Calu3 (cell line): ENCODE measurements at regions not wholly inside any gene's neighbourhood (a gene's known extent, or its start where the extent isn't known, plus 50 kb on each side); places are given as distances from the start of the nearest gene placed in this dataset.

ENCODE experiments used
- BruUV-seq: library from RNA; stranded (reverse); fragments of 400-500 nt; replicated peaks from 2 replicates; lab custom pipeline; 2021; lab: Mats Ljungman, UMichigan
- CTCF ChIA-PET: fragments of 300-600 bp; sonication (Branson Sonifier 250); formaldehyde crosslinking; loops from one replicate; lab custom pipeline; 2022; ENCODE audit warnings: antibody characterized with exemption; lab: Charles Lee
- DNase-seq: peaks from one replicate; pipeline ENCODE4 v3.0.0; 2022
- H3K27ac Mint-ChIP-seq: one replicate; pipeline ENCODE4 v1.8.0; 2022; ENCODE audit warnings: mixed read lengths; ENCODE audit not compliant: unreplicated experiment
- H3K27me3 Mint-ChIP-seq: one replicate; pipeline ENCODE4 v1.8.0; 2022; ENCODE audit warnings: mixed read lengths; ENCODE audit not compliant: unreplicated experiment
- H3K36me3 Mint-ChIP-seq: one replicate; pipeline ENCODE4 v1.8.0; 2022; ENCODE audit warnings: mild to moderate bottlenecking, moderate library complexity, mixed read lengths; ENCODE audit not compliant: insufficient read depth, unreplicated experiment
- H3K4me1 Mint-ChIP-seq: one replicate; pipeline ENCODE4 v1.8.0; 2022; ENCODE audit warnings: mild to moderate bottlenecking, low read depth, mixed read lengths; ENCODE audit not compliant: unreplicated experiment
- H3K4me3 Mint-ChIP-seq: one replicate; pipeline ENCODE4 v1.8.0; 2022; ENCODE audit warnings: mild to moderate bottlenecking, low read depth, moderate library complexity, mixed read lengths; ENCODE audit not compliant: unreplicated experiment
- H3K9me3 Mint-ChIP-seq: one replicate; pipeline ENCODE4 v1.8.0; 2022; ENCODE audit warnings: low read depth, mixed read lengths; ENCODE audit not compliant: unreplicated experiment
- CTCF ChIP-seq: fragments of 200-600 bp; IDR thresholded peaks from one replicate; pipeline ENCODE4 v1.8.0; 2022; ENCODE audit warnings: antibody characterized with exemption; ENCODE audit not compliant: unreplicated experiment
- intact Hi-C: fragments of 100-400 bp; cut with micrococcal nuclease; formaldehyde crosslinking; loops from one replicate; pipeline ENCODE4 v1.10.0; 2022; ENCODE audit not compliant: unreplicated experiment

- Mint-ChIP-seq H3K9me3 (peaks cover 5% of the 10 kb centered on the region), H3K27ac (no peak overlapping the region), H3K4me1 (no peaks in the 10 kb centered on the region)
Observed at GRCh38 chr5:40022057-40022456, 597.3 kb upstream of the DAB2 start.

GRCh38 chr5:40021007-40021406 lies 596.2 kb upstream of the DAB2 start:
- no peaks in the 10 kb centered on the region for H3K36me3 Mint-ChIP-seq
- H3K27ac Mint-ChIP-seq: no peak overlapping the region
- no TSS peak for BruUV-seq
- no peak for TF ChIP-seq CTCF
- intact Hi-C loops: loop anchor here (10.0 kb wide), 1 partner anchor 664 kb away; no protein-coding TSS in a partner anchor
- H3K4me1 Mint-ChIP-seq: no peaks in the 10 kb centered on the region
- CTCF ChIA-PET: no interaction called here
- no peak overlapping the region for H3K4me3 Mint-ChIP-seq
- no peak for DNase-seq
- no peaks in the 10 kb centered on the region for H3K27me3 Mint-ChIP-seq
- peaks cover 5% of the 10 kb centered on the region for H3K9me3 Mint-ChIP-seq

More at GRCh38 chr5:40022057-40022456, 597.3 kb upstream of the DAB2 start:
- DNase-seq: peak; percentile 3
- intact Hi-C loops: loop anchor here (10.0 kb wide), 1 partner anchor 663 kb away; no protein-coding TSS in a partner anchor
- H3K4me3 Mint-ChIP-seq: no peak overlapping the region
- TF ChIP-seq CTCF: no peak
- H3K27me3 Mint-ChIP-seq: no peaks in the 10 kb centered on the region
- BruUV-seq: no TSS peak
- CTCF ChIA-PET: interaction anchor here (0.7 kb wide), 1 partner anchor 17 kb away, joined by 3 read pairs; no protein-coding TSS in a partner anchor
- no peaks in the 10 kb centered on the region for H3K36me3 Mint-ChIP-seq

DNA sequence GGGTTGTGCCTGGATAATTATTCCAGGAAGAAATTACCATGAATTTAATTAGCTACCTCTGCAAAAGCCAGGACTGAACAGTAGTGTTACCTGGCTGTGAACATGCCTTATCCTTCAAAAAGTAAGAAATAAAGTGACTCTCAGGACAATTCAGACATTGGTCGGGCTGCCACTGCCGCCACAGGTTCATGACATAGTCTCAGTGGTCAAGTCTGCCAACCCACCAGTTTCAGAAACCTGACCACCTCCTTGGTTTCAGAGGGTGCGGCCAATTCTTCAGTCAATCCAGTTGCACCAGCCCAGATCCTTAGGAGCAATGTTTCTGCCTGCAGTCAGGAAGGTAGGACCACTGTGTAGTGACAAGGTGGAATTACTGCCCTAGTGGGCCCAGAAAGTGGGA lies 593.1 kb upstream of the DAB2 start:
- CTCF ChIA-PET: no interaction called here
- no peaks in the 10 kb centered on the region for H3K27me3 Mint-ChIP-seq
- no peak overlapping the region for H3K4me3 Mint-ChIP-seq
- TF ChIP-seq CTCF: no peak
- peaks cover 5% of the 10 kb centered on the region for H3K9me3 Mint-ChIP-seq
- BruUV-seq: no TSS peak
- no peaks in the 10 kb centered on the region for H3K4me1 Mint-ChIP-seq
- no peak overlapping the region for H3K27ac Mint-ChIP-seq
- H3K36me3 Mint-ChIP-seq: no peaks in the 10 kb centered on the region
- DNase-seq: no peak
- intact Hi-C loops: no loop called here

- no peaks in the 10 kb centered on the region for H3K36me3 Mint-ChIP-seq
- H3K27ac Mint-ChIP-seq: no peak overlapping the region
- no peaks in the 10 kb centered on the region for H3K27me3 Mint-ChIP-seq
- CTCF ChIA-PET: no interaction called here
- H3K4me1 Mint-ChIP-seq: no peaks in the 10 kb centered on the region
- no peak for DNase-seq
- BruUV-seq: no TSS peak
- H3K4me3 Mint-ChIP-seq: no peak overlapping the region
- intact Hi-C loops: no loop called here
- no peak for TF ChIP-seq CTCF
- peaks cover 5% of the 10 kb centered on the region for H3K9me3 Mint-ChIP-seq
Observed at GRCh38 chr5:40017135-40017534, 592.4 kb upstream of the DAB2 start.
